Caco-2 (cell line): ENCODE measurements at regions not wholly inside any gene's neighbourhood (a gene's known extent, or its start where the extent isn't known, plus 50 kb on each side); places are given as distances from the start of the nearest gene placed in this dataset.

Experiments
- BruUV-seq: library from RNA; stranded (reverse); fragments of 400-500 nt; replicated peaks from 2 replicates; lab custom pipeline; 2021; lab: Mats Ljungman, UMichigan
- CTCF ChIA-PET: fragments of 300-600 bp; sonication (Branson Sonifier 250); formaldehyde crosslinking; loops from one replicate; lab custom pipeline; 2022; ENCODE audit warnings: antibody characterized with exemption; lab: Charles Lee
- POLR2A ChIA-PET: fragments of 300-600 bp; sonication (Branson Sonifier 250); formaldehyde crosslinking; loops from one replicate; lab custom pipeline; 2022; ENCODE audit warnings: antibody characterized with exemption; lab: Charles Lee
- DNase-seq, 2 experiments: peaks; one replicate each; pipeline versions ENCODE4 v3.0.0 to v3.0.0-alpha.2; 2020 to 2022
- H3K27me3 ChIP-seq: replicated peaks from 2 replicates; pipeline ENCODE4 v1.6.0; 2011; ENCODE audit warnings: low read length; ENCODE audit not compliant: control insufficient read depth, insufficient read depth
- H3K36me3 ChIP-seq: 2 replicates; pipeline ENCODE4 v1.5.1; 2011; ENCODE audit warnings: low read length; ENCODE audit not compliant: control insufficient read depth, insufficient read depth
- H3K4me1 ChIP-seq: fragments of 250-450 bp; sonication (Bioruptor Pico); 2 replicates; pipeline ENCODE4 v1.5.1; 2020; ENCODE audit warnings: mild to moderate bottlenecking
- H3K4me3 ChIP-seq: 2 replicates; pipeline ENCODE4 v1.5.1; 2011; ENCODE audit warnings: low read depth, mild to moderate bottlenecking, control low read depth, low read length
- H3K9me3 ChIP-seq: fragments of 250-450 bp; sonication (Bioruptor Pico); 2 replicates; pipeline ENCODE4 v1.5.1; 2020; ENCODE audit warnings: mild to moderate bottlenecking, moderate library complexity
- H3K27ac Mint-ChIP-seq: one replicate; pipeline ENCODE4 v1.8.0; 2022; ENCODE audit warnings: mixed read lengths; ENCODE audit not compliant: unreplicated experiment
- H3K27me3 Mint-ChIP-seq: one replicate; pipeline ENCODE4 v1.8.0; 2022; ENCODE audit warnings: mixed read lengths; ENCODE audit not compliant: insufficient read depth, unreplicated experiment
- H3K36me3 Mint-ChIP-seq: one replicate; pipeline ENCODE4 v1.8.0; 2022; ENCODE audit warnings: mild to moderate bottlenecking, mixed read lengths; ENCODE audit not compliant: insufficient read depth, unreplicated experiment
- H3K4me1 Mint-ChIP-seq: one replicate; pipeline ENCODE4 v1.8.0; 2022; ENCODE audit warnings: low read depth, mixed read lengths; ENCODE audit not compliant: unreplicated experiment
- H3K4me3 Mint-ChIP-seq: one replicate; pipeline ENCODE4 v1.8.0; 2022; ENCODE audit warnings: mild to moderate bottlenecking, moderate library complexity, mixed read lengths; ENCODE audit not compliant: unreplicated experiment
- H3K9me3 Mint-ChIP-seq: one replicate; pipeline ENCODE4 v1.8.0; 2022; ENCODE audit warnings: mixed read lengths; ENCODE audit not compliant: unreplicated experiment
- intact Hi-C: fragments of 100-400 bp; cut with micrococcal nuclease; formaldehyde crosslinking; loops from one replicate; pipeline ENCODE4 v1.10.0; 2022; ENCODE audit not compliant: unreplicated experiment
- TF ChIP-seq, protein P1 (sequence below), 2 experiments: fragments of 200-600 bp in 1 of 2; IDR thresholded peaks; 1 replicate in 1 of 2; 2 replicates in 1 of 2; pipeline versions ENCODE4 v1.5.1 to v1.8.0; 2011 to 2022; ENCODE audit warnings: antibody characterized with exemption in 1 of 2, control low read depth in 1 of 2, inconsistent platforms in 1 of 2, low read depth in 1 of 2, low read length in 1 of 2, mild to moderate bottlenecking in 1 of 2, moderate library complexity in 1 of 2; ENCODE audit not compliant: insufficient read depth in 1 of 2, severe bottlenecking in 1 of 2, unreplicated experiment in 1 of 2

DNA sequence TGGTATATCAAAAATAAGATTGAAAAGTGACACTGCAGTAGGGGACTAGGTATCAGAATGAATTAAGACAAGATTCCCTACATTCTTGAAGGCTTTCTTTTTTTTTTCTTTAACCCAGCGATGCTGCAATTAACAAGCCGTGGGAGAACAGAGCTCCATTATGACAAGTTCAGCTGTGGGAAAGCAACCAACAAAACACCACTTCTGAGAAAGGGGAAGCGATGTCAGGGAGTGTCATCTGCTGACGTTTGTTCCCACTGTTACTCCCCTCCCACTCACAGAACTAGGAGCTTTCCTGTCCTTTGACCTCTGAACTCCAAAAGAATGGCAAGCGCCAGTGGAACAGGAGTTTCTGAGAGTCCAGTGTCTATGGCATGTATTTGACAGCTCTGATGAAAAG, 90.2 kb upstream of the SLITRK2 start:
- ChIA-PET CTCF (no interaction called here), POLR2A (no interaction called here)

DNA sequence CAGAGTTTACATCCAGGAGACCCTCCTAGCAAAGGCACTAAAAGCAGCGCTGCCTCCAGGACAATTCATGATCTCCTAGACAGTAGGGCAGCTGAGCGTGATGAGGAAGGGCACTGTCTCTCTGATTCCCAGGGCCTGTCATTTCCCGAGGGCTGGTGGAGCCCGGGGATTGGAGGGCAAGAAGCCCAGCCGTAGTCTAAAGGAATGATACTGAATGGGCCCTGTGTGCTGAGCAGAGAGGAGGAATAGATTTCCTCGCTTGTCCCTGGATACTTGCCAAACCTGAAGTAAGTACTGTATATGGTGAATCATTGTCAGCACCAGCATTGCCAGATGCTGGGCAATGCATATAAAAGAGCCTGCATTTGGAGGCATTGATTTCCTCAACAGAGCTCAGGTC, 88.0 kb upstream of the SLITRK2 start:
- H3K4me1 ChIP-seq = no peaks in the 10 kb centered on the region
- TF ChIP-seq, protein P1, sequence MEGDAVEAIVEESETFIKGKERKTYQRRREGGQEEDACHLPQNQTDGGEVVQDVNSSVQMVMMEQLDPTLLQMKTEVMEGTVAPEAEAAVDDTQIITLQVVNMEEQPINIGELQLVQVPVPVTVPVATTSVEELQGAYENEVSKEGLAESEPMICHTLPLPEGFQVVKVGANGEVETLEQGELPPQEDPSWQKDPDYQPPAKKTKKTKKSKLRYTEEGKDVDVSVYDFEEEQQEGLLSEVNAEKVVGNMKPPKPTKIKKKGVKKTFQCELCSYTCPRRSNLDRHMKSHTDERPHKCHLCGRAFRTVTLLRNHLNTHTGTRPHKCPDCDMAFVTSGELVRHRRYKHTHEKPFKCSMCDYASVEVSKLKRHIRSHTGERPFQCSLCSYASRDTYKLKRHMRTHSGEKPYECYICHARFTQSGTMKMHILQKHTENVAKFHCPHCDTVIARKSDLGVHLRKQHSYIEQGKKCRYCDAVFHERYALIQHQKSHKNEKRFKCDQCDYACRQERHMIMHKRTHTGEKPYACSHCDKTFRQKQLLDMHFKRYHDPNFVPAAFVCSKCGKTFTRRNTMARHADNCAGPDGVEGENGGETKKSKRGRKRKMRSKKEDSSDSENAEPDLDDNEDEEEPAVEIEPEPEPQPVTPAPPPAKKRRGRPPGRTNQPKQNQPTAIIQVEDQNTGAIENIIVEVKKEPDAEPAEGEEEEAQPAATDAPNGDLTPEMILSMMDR (IDR thresholded peaks at IDR 0.05; ENCODE audit: insufficient read depth in 1 of 2, low read depth in 1 of 2, low read length in 1 of 2, severe bottlenecking in 1 of 2, unreplicated experiment in 1 of 2) = no peak
- Mint-ChIP-seq H3K9me3 (no peaks in the 10 kb centered on the region), H3K4me1 (no peaks in the 10 kb centered on the region), H3K4me3 (no peak overlapping the region), H3K27me3 (no peaks in the 10 kb centered on the region), H3K27ac (no peak overlapping the region), H3K36me3 (no peaks in the 10 kb centered on the region)
- ChIA-PET CTCF (no interaction called here), POLR2A (no interaction called here)
- H3K4me3 ChIP-seq = no peak overlapping the region
- no peaks in the 10 kb centered on the region for H3K27me3 ChIP-seq
- BruUV-seq = no TSS peak
- no peaks in the 10 kb centered on the region for H3K9me3 ChIP-seq
- no peaks in the 10 kb centered on the region for H3K36me3 ChIP-seq
- DNase-seq = no peak
- intact Hi-C loops = no loop called here

More for the DNA sequence above, 90.2 kb upstream of the SLITRK2 start:
- no peak overlapping the region for H3K4me3 ChIP-seq
- BruUV-seq = no TSS peak
- TF ChIP-seq, protein P1 (IDR thresholded peaks at IDR 0.05; ENCODE audit: insufficient read depth in 1 of 2, low read depth in 1 of 2, low read length in 1 of 2, severe bottlenecking in 1 of 2, unreplicated experiment in 1 of 2) = no peak
- DNase-seq = no peak
- H3K4me1 ChIP-seq = no peaks in the 10 kb centered on the region
- H3K9me3 ChIP-seq = no peaks in the 10 kb centered on the region
- Mint-ChIP-seq H3K9me3 (no peaks in the 10 kb centered on the region), H3K4me3 (no peak overlapping the region), H3K4me1 (no peaks in the 10 kb centered on the region), H3K27ac (no peak overlapping the region), H3K36me3 (no peaks in the 10 kb centered on the region), H3K27me3 (no peaks in the 10 kb centered on the region)
- intact Hi-C loops = no loop called here
- no peaks in the 10 kb centered on the region for H3K36me3 ChIP-seq
- no peaks in the 10 kb centered on the region for H3K27me3 ChIP-seq

GRCh38 chrX:145735036-145735435, 82.6 kb upstream of the SLITRK2 start:
- ChIA-PET POLR2A (no interaction called here), CTCF (no interaction called here)
- Mint-ChIP-seq H3K27me3 (no peaks in the 10 kb centered on the region), H3K4me3 (no peak overlapping the region), H3K9me3 (no peaks in the 10 kb centered on the region), H3K36me3 (no peaks in the 10 kb centered on the region), H3K4me1 (no peaks in the 10 kb centered on the region), H3K27ac (no peak overlapping the region)
- no peaks in the 10 kb centered on the region for H3K9me3 ChIP-seq
- H3K4me1 ChIP-seq = no peaks in the 10 kb centered on the region
- BruUV-seq = no TSS peak
- no peaks in the 10 kb centered on the region for H3K27me3 ChIP-seq
- intact Hi-C loops = no loop called here
- H3K4me3 ChIP-seq = no peak overlapping the region
- no peak for DNase-seq
- TF ChIP-seq, protein P1 (IDR thresholded peaks at IDR 0.05; ENCODE audit: insufficient read depth in 1 of 2, low read depth in 1 of 2, low read length in 1 of 2, severe bottlenecking in 1 of 2, unreplicated experiment in 1 of 2) = no peak
- H3K36me3 ChIP-seq = no peaks in the 10 kb centered on the region
